OCI-LY3 (cell line): ENCODE measurements at regions not wholly inside any gene's neighbourhood (a gene's known extent, or its start where the extent isn't known, plus 50 kb on each side); places are given as distances from the start of the nearest gene placed in this dataset.

Experiments used
- EZH2phosphoT487 ChIP-seq: fragments of 200-600 bp; shearing (Covaris generic); IDR thresholded peaks from 2 replicates; pipeline ENCODE4 v1.6.1; 2018; ENCODE audit warnings: antibody characterized with exemption, mixed run types, low read depth
- TF ChIP-seq, protein P1 (sequence below): fragments of 200-600, 300-600 bp; sonication (generic); IDR thresholded peaks from 2 replicates; pipeline ENCODE4 v1.5.1; 2014; ENCODE audit warnings: antibody characterized with exemption, low read length, low read depth

DNA sequence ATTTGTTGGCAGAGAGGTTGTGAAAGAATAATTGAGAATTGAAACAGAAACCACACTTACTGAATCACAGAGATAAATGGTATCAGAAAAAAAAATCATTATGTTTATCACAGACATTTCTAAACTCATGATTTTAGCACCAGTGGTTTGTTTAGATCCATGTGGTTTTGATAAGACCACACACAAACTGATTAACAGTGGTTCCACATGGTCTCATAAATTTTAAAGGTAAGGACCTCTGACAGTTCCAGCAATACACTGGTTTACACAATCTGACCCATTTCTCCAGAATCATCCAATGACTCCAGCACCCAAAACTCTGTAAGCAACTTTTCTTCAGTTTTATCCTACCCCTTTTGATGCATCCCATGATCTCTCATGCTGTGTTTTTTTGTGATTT, 261.2 kb downstream of the ANXA1 start:
- TF ChIP-seq, protein P1, sequence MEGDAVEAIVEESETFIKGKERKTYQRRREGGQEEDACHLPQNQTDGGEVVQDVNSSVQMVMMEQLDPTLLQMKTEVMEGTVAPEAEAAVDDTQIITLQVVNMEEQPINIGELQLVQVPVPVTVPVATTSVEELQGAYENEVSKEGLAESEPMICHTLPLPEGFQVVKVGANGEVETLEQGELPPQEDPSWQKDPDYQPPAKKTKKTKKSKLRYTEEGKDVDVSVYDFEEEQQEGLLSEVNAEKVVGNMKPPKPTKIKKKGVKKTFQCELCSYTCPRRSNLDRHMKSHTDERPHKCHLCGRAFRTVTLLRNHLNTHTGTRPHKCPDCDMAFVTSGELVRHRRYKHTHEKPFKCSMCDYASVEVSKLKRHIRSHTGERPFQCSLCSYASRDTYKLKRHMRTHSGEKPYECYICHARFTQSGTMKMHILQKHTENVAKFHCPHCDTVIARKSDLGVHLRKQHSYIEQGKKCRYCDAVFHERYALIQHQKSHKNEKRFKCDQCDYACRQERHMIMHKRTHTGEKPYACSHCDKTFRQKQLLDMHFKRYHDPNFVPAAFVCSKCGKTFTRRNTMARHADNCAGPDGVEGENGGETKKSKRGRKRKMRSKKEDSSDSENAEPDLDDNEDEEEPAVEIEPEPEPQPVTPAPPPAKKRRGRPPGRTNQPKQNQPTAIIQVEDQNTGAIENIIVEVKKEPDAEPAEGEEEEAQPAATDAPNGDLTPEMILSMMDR = no peak
- no peak for TF ChIP-seq EZH2phosphoT487
